ENCODE measurements at regions not wholly inside any gene's neighbourhood (a gene's known extent, or its start where the extent isn't known, plus 50 kb on each side); places are given as distances from the start of the nearest gene placed in this dataset.
A peak's percentile ranks its signal among the peaks of the same experiment; 100 is the strongest.

GRCh38 chr2:120619579-120619978 lies 116.1 kb upstream of the GLI2 start (continued):
- TF ChIP-seq, protein P1, sequence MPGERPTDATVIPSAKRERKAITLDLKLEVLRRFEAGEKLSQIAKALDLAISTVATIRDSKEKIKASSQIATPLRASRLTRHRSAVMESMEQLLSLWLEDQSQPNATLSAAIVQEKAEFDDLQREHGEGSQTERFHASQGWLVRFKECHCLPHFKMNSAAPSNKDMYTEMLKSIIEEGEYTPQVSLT (CRISPR knock-in tag; IDR thresholded peaks at IDR 0.05; ENCODE audit: borderline replicate concordance, low read depth), result no peak
- TF ChIP-seq, protein P2, sequence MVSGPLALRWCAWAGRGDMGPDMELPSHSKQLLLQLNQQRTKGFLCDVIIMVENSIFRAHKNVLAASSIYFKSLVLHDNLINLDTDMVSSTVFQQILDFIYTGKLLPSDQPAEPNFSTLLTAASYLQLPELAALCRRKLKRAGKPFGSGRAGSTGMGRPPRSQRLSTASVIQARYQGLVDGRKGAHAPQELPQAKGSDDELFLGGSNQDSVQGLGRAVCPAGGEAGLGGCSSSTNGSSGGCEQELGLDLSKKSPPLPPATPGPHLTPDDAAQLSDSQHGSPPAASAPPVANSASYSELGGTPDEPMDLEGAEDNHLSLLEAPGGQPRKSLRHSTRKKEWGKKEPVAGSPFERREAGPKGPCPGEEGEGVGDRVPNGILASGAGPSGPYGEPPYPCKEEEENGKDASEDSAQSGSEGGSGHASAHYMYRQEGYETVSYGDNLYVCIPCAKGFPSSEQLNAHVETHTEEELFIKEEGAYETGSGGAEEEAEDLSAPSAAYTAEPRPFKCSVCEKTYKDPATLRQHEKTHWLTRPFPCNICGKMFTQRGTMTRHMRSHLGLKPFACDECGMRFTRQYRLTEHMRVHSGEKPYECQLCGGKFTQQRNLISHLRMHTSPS (CRISPR knock-in tag; IDR thresholded peaks at IDR 0.05; ENCODE audit: low read depth), result 0 out of 2 replicates have a peak, but pooled peaks have one; percentile 33
- no peak for TF ChIP-seq ZHX1 (CRISPR knock-in tag; IDR thresholded peaks at IDR 0.05; ENCODE audit: low read depth)
- no peak for TF ChIP-seq GABPA (IDR thresholded peaks at IDR 0.05; ENCODE audit: low read depth, low read length)
- no peak for TF ChIP-seq GABPA (CRISPR knock-in tag; IDR thresholded peaks at IDR 0.05; ENCODE audit: low read depth)
- TF ChIP-seq ZNF879 (CRISPR knock-in tag; IDR thresholded peaks at IDR 0.05), result no peak
- TF ChIP-seq ZNF83 (CRISPR knock-in tag; IDR thresholded peaks at IDR 0.05; ENCODE audit: borderline replicate concordance), result no peak
- no peak for TF ChIP-seq ZNF777 (CRISPR knock-in tag; IDR thresholded peaks at IDR 0.05)
- TF ChIP-seq PPARG (CRISPR knock-in tag; conservative IDR thresholded peaks at IDR 0.05), result 0 out of 2 replicates have a peak, but pooled peaks have one; percentile 20
- TF ChIP-seq NONO (IDR thresholded peaks at IDR 0.05), result no peak
- peak; percentile 51; the same call in 1 of the 2 replicates for TF ChIP-seq NONO (CRISPR knock-in tag; conservative IDR thresholded peaks at IDR 0.05)
- TF ChIP-seq, protein P3, sequence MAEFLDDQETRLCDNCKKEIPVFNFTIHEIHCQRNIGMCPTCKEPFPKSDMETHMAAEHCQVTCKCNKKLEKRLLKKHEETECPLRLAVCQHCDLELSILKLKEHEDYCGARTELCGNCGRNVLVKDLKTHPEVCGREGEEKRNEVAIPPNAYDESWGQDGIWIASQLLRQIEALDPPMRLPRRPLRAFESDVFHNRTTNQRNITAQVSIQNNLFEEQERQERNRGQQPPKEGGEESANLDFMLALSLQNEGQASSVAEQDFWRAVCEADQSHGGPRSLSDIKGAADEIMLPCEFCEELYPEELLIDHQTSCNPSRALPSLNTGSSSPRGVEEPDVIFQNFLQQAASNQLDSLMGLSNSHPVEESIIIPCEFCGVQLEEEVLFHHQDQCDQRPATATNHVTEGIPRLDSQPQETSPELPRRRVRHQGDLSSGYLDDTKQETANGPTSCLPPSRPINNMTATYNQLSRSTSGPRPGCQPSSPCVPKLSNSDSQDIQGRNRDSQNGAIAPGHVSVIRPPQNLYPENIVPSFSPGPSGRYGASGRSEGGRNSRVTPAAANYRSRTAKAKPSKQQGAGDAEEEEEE (CRISPR knock-in tag; IDR thresholded peaks at IDR 0.05; ENCODE audit: borderline replicate concordance), result no peak
- TF ChIP-seq FOXP4 (CRISPR knock-in tag; IDR thresholded peaks at IDR 0.05), result peak; percentile 72
- no peak for TF ChIP-seq NFYB (CRISPR knock-in tag; IDR thresholded peaks at IDR 0.05)
- no peak for TF ChIP-seq SRSF9 (IDR thresholded peaks at IDR 0.05; ENCODE audit: borderline replicate concordance, insufficient read depth, low read depth, low read length, poor library complexity, severe bottlenecking)
- TF ChIP-seq FOXJ3 (CRISPR knock-in tag; IDR thresholded peaks at IDR 0.05; ENCODE audit: borderline replicate concordance), result peak; percentile 67; the same call in 1 of the 2 replicates
- no peak for TF ChIP-seq CSRNP2 (CRISPR knock-in tag; conservative IDR thresholded peaks at IDR 0.05; ENCODE audit: low read depth)
